Thoracic aorta (tissue), 2 donors: ENCODE measurements at regions not wholly inside any gene's neighbourhood (a gene's known extent, or its start where the extent isn't known, plus 50 kb on each side); places are given as distances from the start of the nearest gene placed in this dataset.

Experiments used
- ATAC-seq: fragments of 150-250 bp; one replicate; pipeline ENCODE4 v1.8.0; 2017; ENCODE audit warnings: low read depth; ENCODE audit not compliant: insufficient number of reproducible peaks, low FRiP score
- DNase-seq: peaks from one replicate; pipeline ENCODE4 v3.0.0-alpha.2; 2020; ENCODE audit warnings: low spot score
- H3K27ac ChIP-seq, 2 donors: fragments of 200-600 bp; sonication (generic); 1 replicate in 1 of 2; 2 replicates in 1 of 2; pipeline ENCODE4 v1.5.1; 2016; ENCODE audit warnings: mild to moderate bottlenecking in 2 of 2, moderate library complexity in 2 of 2
- H3K27me3 ChIP-seq: fragments of 200-600 bp; sonication (generic); replicated peaks from 2 replicates; pipeline ENCODE4 v1.6.0; 2016; ENCODE audit warnings: mild to moderate bottlenecking; ENCODE audit not compliant: insufficient read depth
- H3K36me3 ChIP-seq: fragments of 200-600 bp; sonication (generic); one replicate; pipeline ENCODE4 v1.5.1; 2016
- H3K4me1 ChIP-seq, 2 donors: fragments of 200-600 bp; sonication (generic); 1 replicate in 1 of 2; 2 replicates in 1 of 2; pipeline versions ENCODE4 v1.5.1 to v1.6.0; 2016; ENCODE audit warnings: low read depth in 2 of 2, mild to moderate bottlenecking in 1 of 2; ENCODE audit not compliant: control insufficient read depth in 1 of 2
- H3K4me3 ChIP-seq: fragments of 200-600 bp; sonication (generic); 2 replicates; pipeline ENCODE4 v1.5.1; 2016; ENCODE audit warnings: mild to moderate bottlenecking
- H3K9me3 ChIP-seq: fragments of 200-600 bp; sonication (generic); 2 replicates; pipeline ENCODE4 v1.5.1; 2016
- TF ChIP-seq, protein P1 (sequence below): fragments of 200-600 bp; sonication (generic); IDR thresholded peaks from one replicate; pipeline ENCODE4 v1.5.1; 2019; ENCODE audit warnings: antibody characterized with exemption

DNA sequence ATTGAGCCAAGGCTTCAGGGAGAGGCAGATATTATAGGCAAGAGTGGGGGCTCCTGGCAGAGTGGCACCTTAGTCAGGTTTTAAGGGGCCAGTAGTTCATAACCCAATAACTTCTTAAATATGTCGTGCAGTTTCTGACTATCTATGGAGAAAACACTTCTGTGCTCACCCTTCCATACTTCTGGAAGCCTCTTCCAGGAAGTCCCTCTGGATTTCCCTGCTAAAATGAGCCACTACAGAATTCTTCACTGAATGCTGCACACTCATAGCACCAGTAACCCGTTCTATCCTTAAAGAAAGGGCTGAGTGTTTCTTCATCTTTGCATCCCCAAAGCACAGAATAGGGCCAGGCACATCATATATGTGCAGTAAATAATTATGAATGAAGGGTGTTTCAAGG, 198.5 kb upstream of the SLC24A3 start:
- DNase-seq: no peak
- Histone ChIP-seq H3K27me3 (no peaks in the 10 kb centered on the region), H3K4me1 (no peaks in the 10 kb centered on the region), H3K9me3 (no peaks in the 10 kb centered on the region), H3K36me3 (no peaks in the 10 kb centered on the region), H3K27ac (no peak overlapping the region), H3K4me3 (no peak overlapping the region)
- TF ChIP-seq, protein P1, sequence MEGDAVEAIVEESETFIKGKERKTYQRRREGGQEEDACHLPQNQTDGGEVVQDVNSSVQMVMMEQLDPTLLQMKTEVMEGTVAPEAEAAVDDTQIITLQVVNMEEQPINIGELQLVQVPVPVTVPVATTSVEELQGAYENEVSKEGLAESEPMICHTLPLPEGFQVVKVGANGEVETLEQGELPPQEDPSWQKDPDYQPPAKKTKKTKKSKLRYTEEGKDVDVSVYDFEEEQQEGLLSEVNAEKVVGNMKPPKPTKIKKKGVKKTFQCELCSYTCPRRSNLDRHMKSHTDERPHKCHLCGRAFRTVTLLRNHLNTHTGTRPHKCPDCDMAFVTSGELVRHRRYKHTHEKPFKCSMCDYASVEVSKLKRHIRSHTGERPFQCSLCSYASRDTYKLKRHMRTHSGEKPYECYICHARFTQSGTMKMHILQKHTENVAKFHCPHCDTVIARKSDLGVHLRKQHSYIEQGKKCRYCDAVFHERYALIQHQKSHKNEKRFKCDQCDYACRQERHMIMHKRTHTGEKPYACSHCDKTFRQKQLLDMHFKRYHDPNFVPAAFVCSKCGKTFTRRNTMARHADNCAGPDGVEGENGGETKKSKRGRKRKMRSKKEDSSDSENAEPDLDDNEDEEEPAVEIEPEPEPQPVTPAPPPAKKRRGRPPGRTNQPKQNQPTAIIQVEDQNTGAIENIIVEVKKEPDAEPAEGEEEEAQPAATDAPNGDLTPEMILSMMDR: no peak
- no peak for ATAC-seq

DNA sequence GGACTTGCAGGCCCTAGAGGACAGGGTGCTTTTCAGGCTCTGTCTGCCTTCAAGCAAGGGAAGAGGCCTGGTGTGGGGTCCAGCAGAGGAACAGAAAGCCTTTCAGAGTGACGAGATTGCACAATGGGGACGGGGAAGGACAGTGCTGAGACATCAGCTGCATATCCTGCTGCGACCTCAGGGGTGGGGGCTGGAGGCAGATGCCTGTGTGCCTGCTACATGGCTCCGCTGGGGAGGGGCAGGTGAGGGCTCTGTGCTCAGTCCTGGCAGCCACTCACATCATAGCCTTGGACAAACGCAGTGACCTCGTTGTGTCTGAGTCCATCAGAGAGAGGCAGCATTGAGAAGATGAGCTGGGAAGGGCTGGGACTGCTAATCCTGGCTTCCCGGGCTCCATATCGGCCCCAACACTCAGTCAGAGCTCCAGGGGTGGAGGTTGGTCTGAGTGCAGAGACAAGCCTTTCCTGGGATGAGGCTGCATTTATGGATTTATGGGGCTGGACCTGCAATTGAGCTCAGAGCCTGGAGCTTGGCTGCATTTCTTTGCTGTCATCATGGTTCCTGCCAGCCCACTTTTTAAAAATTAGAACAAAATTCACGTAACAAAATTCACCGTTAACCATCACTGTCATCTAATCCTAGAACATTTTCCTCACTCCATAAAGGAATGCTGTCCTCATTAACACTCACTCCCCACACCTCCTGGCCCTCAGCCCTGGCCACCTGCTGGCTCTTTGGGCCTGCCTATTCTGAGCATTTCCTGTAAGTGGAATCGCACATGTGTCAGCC, 196.9 kb upstream of the SLC24A3 start:
- Histone ChIP-seq H3K4me1 (no peaks in the 10 kb centered on the region), H3K27me3 (no peaks in the 10 kb centered on the region), H3K36me3 (no peaks in the 10 kb centered on the region), H3K9me3 (no peaks in the 10 kb centered on the region), H3K4me3 (no peak overlapping the region), H3K27ac (no peak overlapping the region)
- ATAC-seq (no peak), DNase-seq (no peak)
- TF ChIP-seq, protein P1: no peak

DNA sequence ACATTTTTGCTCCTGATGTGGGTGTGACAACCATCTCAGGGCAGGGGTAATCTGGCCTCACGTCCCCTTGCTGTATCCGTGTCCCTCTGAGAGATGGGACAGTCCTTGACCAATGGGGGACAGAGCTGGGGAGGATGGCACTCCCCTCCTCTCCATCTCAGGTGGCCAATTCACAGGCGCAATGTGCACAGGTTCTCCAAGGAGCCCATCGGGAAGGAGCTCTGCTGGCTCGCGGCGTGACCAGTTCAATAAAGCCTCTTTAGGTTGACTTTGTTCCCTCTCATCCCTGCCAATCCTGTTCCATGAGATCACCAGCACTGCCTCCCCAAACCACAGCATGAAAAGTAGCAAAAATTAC, 196.3 kb upstream of the SLC24A3 start:
- Histone ChIP-seq H3K36me3 (no peaks in the 10 kb centered on the region), H3K27me3 (no peaks in the 10 kb centered on the region), H3K4me1 (no peaks in the 10 kb centered on the region), H3K9me3 (no peaks in the 10 kb centered on the region), H3K4me3 (no peak overlapping the region), H3K27ac (no peak overlapping the region)
- ATAC-seq (no peak), DNase-seq (no peak)
- TF ChIP-seq, protein P1: no peak

DNA sequence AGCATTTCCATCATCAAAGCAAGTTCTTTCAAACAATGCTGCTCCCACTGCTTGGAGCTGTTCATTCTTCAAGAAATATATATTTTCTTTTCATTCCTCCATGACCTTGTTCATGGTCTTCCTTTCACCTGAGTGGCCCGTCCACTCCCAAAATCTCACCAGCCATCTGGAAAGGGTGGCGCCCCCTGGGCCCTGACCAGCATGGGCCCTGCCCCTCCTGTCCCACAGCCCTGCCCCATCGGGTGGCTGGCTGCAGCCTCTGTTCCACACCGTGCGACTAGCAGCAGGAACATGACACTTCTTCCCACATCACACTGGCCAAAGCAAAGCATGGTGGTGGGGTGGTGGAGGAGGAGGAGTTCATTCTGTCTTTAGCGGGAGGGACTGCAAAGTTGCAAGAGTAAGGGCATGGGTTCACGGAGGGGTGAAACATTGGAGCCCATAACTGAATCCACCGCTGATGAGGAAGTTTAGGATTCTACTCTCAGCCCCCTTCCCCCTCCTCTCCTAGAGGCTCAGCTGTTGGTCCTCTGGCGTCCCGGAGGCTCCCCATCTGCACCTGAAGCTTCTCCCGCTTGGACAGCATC, 195.2 kb upstream of the SLC24A3 start:
- no peaks in the 10 kb centered on the region for H3K9me3 ChIP-seq
- H3K27me3 ChIP-seq: no peaks in the 10 kb centered on the region
- TF ChIP-seq, protein P1: no peak
- H3K4me1 ChIP-seq: no peaks in the 10 kb centered on the region
- no peak overlapping the region for H3K27ac ChIP-seq
- ATAC-seq: no peak
- no peak for DNase-seq
- no peaks in the 10 kb centered on the region for H3K36me3 ChIP-seq
- H3K4me3 ChIP-seq: no peak overlapping the region

DNA sequence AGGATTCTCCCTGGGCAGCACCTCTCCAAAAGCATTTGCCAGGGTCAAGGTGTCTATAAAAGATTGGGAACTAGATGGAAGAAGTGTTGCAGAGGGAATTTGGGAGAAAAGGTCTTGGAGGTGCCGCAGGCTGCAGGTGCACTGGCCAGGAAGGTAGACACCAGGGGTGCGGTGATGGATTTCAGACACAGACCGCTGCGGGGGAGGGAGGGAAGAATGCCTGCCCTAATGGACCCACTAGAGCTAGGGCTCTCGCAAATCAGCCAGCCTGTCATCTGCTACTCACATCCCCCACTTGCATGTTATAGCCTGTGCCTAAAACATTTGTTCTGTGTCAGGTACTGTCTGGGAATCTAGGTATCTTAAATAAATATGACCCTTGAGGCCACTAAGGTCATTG, 193.6 kb upstream of the SLC24A3 start:
- no peak for ATAC-seq

More for the DNA sequence above, 193.6 kb upstream of the SLC24A3 start:
- no peaks in the 10 kb centered on the region for H3K4me1 ChIP-seq
- no peaks in the 10 kb centered on the region for H3K36me3 ChIP-seq
- DNase-seq: no peak
- no peaks in the 10 kb centered on the region for H3K27me3 ChIP-seq
- TF ChIP-seq, protein P1: no peak
- no peak overlapping the region for H3K4me3 ChIP-seq
- H3K9me3 ChIP-seq: no peaks in the 10 kb centered on the region
- H3K27ac ChIP-seq: no peak overlapping the region
